ENCODE measurements at regions not wholly inside any gene's neighbourhood (a gene's known extent, or its start where the extent isn't known, plus 50 kb on each side); places are given as distances from the start of the nearest gene placed in this dataset.

DNA sequence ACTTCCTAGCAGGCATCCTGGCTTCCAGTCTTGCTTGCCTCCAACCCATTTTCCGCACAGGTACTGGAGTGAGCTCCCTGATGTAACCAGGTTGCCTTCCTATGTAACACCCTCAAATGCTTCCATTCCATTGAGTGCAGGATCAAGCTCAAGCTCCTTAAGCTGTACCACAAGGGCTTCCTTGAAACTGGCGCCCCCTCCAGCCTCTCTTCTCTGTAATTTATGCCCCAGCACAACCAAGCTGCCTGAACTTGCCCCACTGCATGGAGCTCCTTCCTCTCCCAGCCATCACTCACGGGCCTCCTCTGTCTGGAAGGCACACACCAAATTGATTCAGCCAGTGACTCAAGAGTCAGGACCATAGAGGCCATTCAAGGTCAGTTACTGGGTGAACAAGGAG is 234.8 kb upstream of the RPL38 start:
- peaks cover 16% of the 10 kb centered on the region for H3K36me3 Mint-ChIP-seq (ENCODE audit: unreplicated experiment)
- TF ChIP-seq CTCF (IDR thresholded peaks at IDR 0.05; ENCODE audit: partially characterized antibody, unreplicated experiment) = no peak
- no peaks in the 10 kb centered on the region for H3K9me3 Mint-ChIP-seq (ENCODE audit: unreplicated experiment)
- H3K27me3 Mint-ChIP-seq (ENCODE audit: unreplicated experiment) = peaks cover 8% of the 10 kb centered on the region
- H3K27ac Mint-ChIP-seq (ENCODE audit: unreplicated experiment) = no peak overlapping the region
- no peak overlapping the region for H3K4me3 Mint-ChIP-seq (ENCODE audit: unreplicated experiment)
- H3K4me1 Mint-ChIP-seq (ENCODE audit: low read depth, unreplicated experiment) = no peaks in the 10 kb centered on the region
- DNase-seq = no peak

GRCh38 chr17:73969956-73970355 is 233.5 kb upstream of the RPL38 start:
- Mint-ChIP-seq H3K27ac (ENCODE audit: unreplicated experiment) (no peak overlapping the region), H3K27me3 (ENCODE audit: unreplicated experiment) (peaks cover 8% of the 10 kb centered on the region), H3K36me3 (ENCODE audit: unreplicated experiment) (peaks cover 10% of the 10 kb centered on the region), H3K4me1 (ENCODE audit: low read depth, unreplicated experiment) (peaks cover 5% of the 10 kb centered on the region), H3K4me3 (ENCODE audit: unreplicated experiment) (no peak overlapping the region), H3K9me3 (ENCODE audit: unreplicated experiment) (no peaks in the 10 kb centered on the region)
- no peak for TF ChIP-seq CTCF (IDR thresholded peaks at IDR 0.05; ENCODE audit: partially characterized antibody, unreplicated experiment)
- no peak for DNase-seq

DNA sequence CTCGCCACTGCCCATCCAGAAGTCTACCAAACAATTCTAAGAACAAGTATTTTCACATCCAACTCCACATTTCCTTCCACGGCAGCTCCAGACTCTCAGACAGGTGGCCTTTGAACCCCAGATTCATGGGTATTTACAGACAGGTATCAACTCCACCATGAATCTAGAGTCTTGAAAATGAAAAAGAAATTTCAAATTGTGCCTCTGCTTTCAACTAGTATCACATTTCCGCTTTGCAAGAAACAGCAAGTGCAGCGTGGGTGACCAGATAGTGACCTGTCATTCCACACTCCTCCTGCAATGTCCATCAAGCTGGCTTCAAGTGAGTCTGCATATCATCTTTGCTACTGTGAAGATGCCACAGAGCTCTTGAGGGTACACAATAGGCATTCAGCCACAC is 232.4 kb upstream of the RPL38 start:
- Mint-ChIP-seq H3K4me1 (ENCODE audit: low read depth, unreplicated experiment) (peaks cover 5% of the 10 kb centered on the region), H3K36me3 (ENCODE audit: unreplicated experiment) (peaks cover 5% of the 10 kb centered on the region), H3K9me3 (ENCODE audit: unreplicated experiment) (no peaks in the 10 kb centered on the region), H3K27ac (ENCODE audit: unreplicated experiment) (no peak overlapping the region), H3K27me3 (ENCODE audit: unreplicated experiment) (peaks cover 8% of the 10 kb centered on the region), H3K4me3 (ENCODE audit: unreplicated experiment) (no peak overlapping the region)
- no peak for DNase-seq
- TF ChIP-seq CTCF (IDR thresholded peaks at IDR 0.05; ENCODE audit: partially characterized antibody, unreplicated experiment) = no peak

GRCh38 chr17:73972056-73972455 is 231.4 kb upstream of the RPL38 start:
- Mint-ChIP-seq H3K27ac (ENCODE audit: unreplicated experiment) (no peak overlapping the region), H3K27me3 (ENCODE audit: unreplicated experiment) (peaks cover 8% of the 10 kb centered on the region), H3K4me1 (ENCODE audit: low read depth, unreplicated experiment) (peaks cover 9% of the 10 kb centered on the region), H3K36me3 (ENCODE audit: unreplicated experiment) (peaks cover 5% of the 10 kb centered on the region), H3K9me3 (ENCODE audit: unreplicated experiment) (no peaks in the 10 kb centered on the region), H3K4me3 (ENCODE audit: unreplicated experiment) (no peak overlapping the region)
- TF ChIP-seq CTCF (IDR thresholded peaks at IDR 0.05; ENCODE audit: partially characterized antibody, unreplicated experiment) = no peak
- no peak for DNase-seq

GRCh38 chr17:73972901-73973300 is 230.6 kb upstream of the RPL38 start:
- DNase-seq = no peak
- Mint-ChIP-seq H3K4me1 (ENCODE audit: low read depth, unreplicated experiment) (peaks cover 9% of the 10 kb centered on the region), H3K27me3 (ENCODE audit: unreplicated experiment) (peaks cover 8% of the 10 kb centered on the region), H3K27ac (ENCODE audit: unreplicated experiment) (no peak overlapping the region), H3K4me3 (ENCODE audit: unreplicated experiment) (no peak overlapping the region), H3K9me3 (ENCODE audit: unreplicated experiment) (no peaks in the 10 kb centered on the region), H3K36me3 (ENCODE audit: unreplicated experiment) (peaks cover 5% of the 10 kb centered on the region)
- no peak for TF ChIP-seq CTCF (IDR thresholded peaks at IDR 0.05; ENCODE audit: partially characterized antibody, unreplicated experiment)

Data from glutamatergic neuron (in vitro differentiated cells).